CD1c-positive myeloid dendritic cell (primary cell): ENCODE measurements at regions not wholly inside any gene's neighbourhood (a gene's known extent, or its start where the extent isn't known, plus 50 kb on each side); places are given as distances from the start of the nearest gene placed in this dataset.

Experiments
- DNase-seq: peaks from one replicate; pipeline ENCODE4 v3.0.0-alpha.2; 2016; ENCODE audit errors: extremely low spot score

- DNase-seq: no peak
These were observed 1763.3 kb upstream of the MIR17HG start for GRCh38 chr13:89584058-89584620.

- DNase-seq: no peak
These were observed 1744.8 kb upstream of the MIR17HG start for GRCh38 chr13:89602655-89603054.

- DNase-seq: no peak
These were observed 1744.3 kb upstream of the MIR17HG start for GRCh38 chr13:89603187-89603586.

GRCh38 chr13:89609318-89609717 is 1738.2 kb upstream of the MIR17HG start:
- DNase-seq: no peak

GRCh38 chr13:89610331-89610730 is 1737.2 kb upstream of the MIR17HG start:
- no peak for DNase-seq

GRCh38 chr13:89610881-89611280 is 1736.6 kb upstream of the MIR17HG start:
- DNase-seq: no peak

GRCh38 chr13:89627996-89628395 is 1719.5 kb upstream of the MIR17HG start:
- no peak for DNase-seq

- no peak for DNase-seq
These were observed 1718.9 kb upstream of the MIR17HG start for GRCh38 chr13:89628567-89628966.

GRCh38 chr13:89650226-89650625 is 1697.3 kb upstream of the MIR17HG start:
- no peak for DNase-seq

GRCh38 chr13:89660752-89661151 is 1686.7 kb upstream of the MIR17HG start:
- no peak for DNase-seq

GRCh38 chr13:89673789-89674311 is 1673.6 kb upstream of the MIR17HG start:
- no peak for DNase-seq

GRCh38 chr13:89678466-89679121 is 1668.9 kb upstream of the MIR17HG start:
- DNase-seq: no peak

GRCh38 chr13:89684896-89685295 is 1662.6 kb upstream of the MIR17HG start:
- DNase-seq: no peak

GRCh38 chr13:89686171-89686570 is 1661.3 kb upstream of the MIR17HG start:
- DNase-seq: no peak

- DNase-seq: no peak
These were observed 1660.4 kb upstream of the MIR17HG start for GRCh38 chr13:89687066-89687465.

- DNase-seq: no peak
These were observed 1658.6 kb upstream of the MIR17HG start for GRCh38 chr13:89688918-89689317.

- no peak for DNase-seq
These were observed 1653.0 kb upstream of the MIR17HG start for GRCh38 chr13:89694451-89694850.

GRCh38 chr13:89695343-89696257 is 1651.9 kb upstream of the MIR17HG start:
- no peak for DNase-seq

GRCh38 chr13:89701913-89702312 is 1645.6 kb upstream of the MIR17HG start:
- DNase-seq: no peak

- no peak for DNase-seq
These were observed 1643.4 kb upstream of the MIR17HG start for GRCh38 chr13:89704040-89704439.

- no peak for DNase-seq
These were observed 1639.5 kb upstream of the MIR17HG start for GRCh38 chr13:89708013-89708412.

- no peak for DNase-seq
These were observed 1626.3 kb upstream of the MIR17HG start for GRCh38 chr13:89721216-89721615.
